Panc1 (cell line): ENCODE measurements at regions not wholly inside any gene's neighbourhood (a gene's known extent, or its start where the extent isn't known, plus 50 kb on each side); places are given as distances from the start of the nearest gene placed in this dataset.

Experiments used
- CTCF ChIP-seq: fragments of 450-650 bp; IDR thresholded peaks from 2 replicates; pipeline ENCODE4 v1.5.1; 2017; ENCODE audit warnings: mild to moderate bottlenecking
- POLR2AphosphoS5 ChIP-seq: IDR thresholded peaks from 2 replicates; pipeline ENCODE4 v1.6.1; 2012; ENCODE audit warnings: mild to moderate bottlenecking, low read depth, low read length, moderate library complexity
- SIN3A ChIP-seq: IDR thresholded peaks from 2 replicates; pipeline ENCODE4 v1.6.1; 2012; ENCODE audit warnings: low read depth, mild to moderate bottlenecking, low read length, moderate library complexity, borderline replicate concordance; ENCODE audit not compliant: insufficient read depth
- TCF7L2 ChIP-seq: IDR thresholded peaks from 2 replicates; pipeline ENCODE4 v1.6.1; 2011; ENCODE audit warnings: mild to moderate bottlenecking, low read depth, low read length, inconsistent platforms
- TF ChIP-seq, protein P1 (sequence below), 2 experiments: IDR thresholded peaks; 2 replicates each; pipeline ENCODE4 v1.6.1; 2011 to 2012; ENCODE audit warnings: low read depth in 2 of 2, control low read depth in 1 of 2, low read length in 1 of 2, mild to moderate bottlenecking in 1 of 2, moderate library complexity in 1 of 2; ENCODE audit not compliant: insufficient read depth in 1 of 2

DNA sequence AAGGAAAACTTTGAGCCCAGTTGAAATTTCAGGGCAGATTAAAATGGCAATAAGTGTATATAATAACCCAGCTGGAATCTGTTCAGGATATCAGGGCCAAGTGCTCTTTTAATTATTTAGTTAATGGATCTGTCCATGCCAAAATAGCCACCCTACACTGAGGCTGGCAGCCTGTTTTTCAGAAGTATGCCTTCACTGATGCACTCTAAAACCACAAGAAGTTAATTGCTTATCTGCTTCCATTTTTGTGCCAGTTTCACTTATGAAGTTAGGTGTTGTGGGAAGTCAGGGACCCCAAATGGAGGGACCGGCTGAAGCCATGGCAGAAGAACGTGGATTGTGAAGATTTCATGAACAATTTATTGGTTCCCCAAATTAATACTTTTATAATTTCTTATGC, 960.3 kb downstream of the C4orf33 start:
- TF ChIP-seq, protein P1, sequence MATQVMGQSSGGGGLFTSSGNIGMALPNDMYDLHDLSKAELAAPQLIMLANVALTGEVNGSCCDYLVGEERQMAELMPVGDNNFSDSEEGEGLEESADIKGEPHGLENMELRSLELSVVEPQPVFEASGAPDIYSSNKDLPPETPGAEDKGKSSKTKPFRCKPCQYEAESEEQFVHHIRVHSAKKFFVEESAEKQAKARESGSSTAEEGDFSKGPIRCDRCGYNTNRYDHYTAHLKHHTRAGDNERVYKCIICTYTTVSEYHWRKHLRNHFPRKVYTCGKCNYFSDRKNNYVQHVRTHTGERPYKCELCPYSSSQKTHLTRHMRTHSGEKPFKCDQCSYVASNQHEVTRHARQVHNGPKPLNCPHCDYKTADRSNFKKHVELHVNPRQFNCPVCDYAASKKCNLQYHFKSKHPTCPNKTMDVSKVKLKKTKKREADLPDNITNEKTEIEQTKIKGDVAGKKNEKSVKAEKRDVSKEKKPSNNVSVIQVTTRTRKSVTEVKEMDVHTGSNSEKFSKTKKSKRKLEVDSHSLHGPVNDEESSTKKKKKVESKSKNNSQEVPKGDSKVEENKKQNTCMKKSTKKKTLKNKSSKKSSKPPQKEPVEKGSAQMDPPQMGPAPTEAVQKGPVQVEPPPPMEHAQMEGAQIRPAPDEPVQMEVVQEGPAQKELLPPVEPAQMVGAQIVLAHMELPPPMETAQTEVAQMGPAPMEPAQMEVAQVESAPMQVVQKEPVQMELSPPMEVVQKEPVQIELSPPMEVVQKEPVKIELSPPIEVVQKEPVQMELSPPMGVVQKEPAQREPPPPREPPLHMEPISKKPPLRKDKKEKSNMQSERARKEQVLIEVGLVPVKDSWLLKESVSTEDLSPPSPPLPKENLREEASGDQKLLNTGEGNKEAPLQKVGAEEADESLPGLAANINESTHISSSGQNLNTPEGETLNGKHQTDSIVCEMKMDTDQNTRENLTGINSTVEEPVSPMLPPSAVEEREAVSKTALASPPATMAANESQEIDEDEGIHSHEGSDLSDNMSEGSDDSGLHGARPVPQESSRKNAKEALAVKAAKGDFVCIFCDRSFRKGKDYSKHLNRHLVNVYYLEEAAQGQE (IDR thresholded peaks at IDR 0.05; ENCODE audit: insufficient read depth in 1 of 2, low read depth in 2 of 2, low read length in 1 of 2) = no peak
- no peak for TF ChIP-seq CTCF
- no peak for TF ChIP-seq POLR2AphosphoS5
- no peak for TF ChIP-seq SIN3A
- no peak for TF ChIP-seq TCF7L2
